Stimulated activated effector memory CD8-positive, alpha-beta T cell treated with anti-CD3 and anti-CD28 coated beads, Interleukin-12 subunit alpha, Interleukin-12 subunit beta, amount 100 ng/mL, for 72 hours (primary cell): ENCODE measurements at regions not wholly inside any gene's neighbourhood (a gene's known extent, or its start where the extent isn't known, plus 50 kb on each side); places are given as distances from the start of the nearest gene placed in this dataset.

Experiments used
- ATAC-seq: fragments of 150-1000 bp; cut with Tn5 transposase; 2 replicates; pipeline ENCODE4 v1.10.0; 2021
- DNase-seq, 2 donors: peaks; one replicate each; pipeline ENCODE4 v3.0.0; 2021 to 2022; ENCODE audit warnings: low spot score in 2 of 2
- H3K27ac Mint-ChIP-seq: one replicate; pipeline ENCODE4 v1.8.0; 2022; ENCODE audit warnings: mild to moderate bottlenecking, mixed read lengths
- H3K36me3 Mint-ChIP-seq: one replicate; pipeline ENCODE4 v1.8.0; 2022; ENCODE audit warnings: mild to moderate bottlenecking, mixed read lengths
- H3K4me1 Mint-ChIP-seq: one replicate; pipeline ENCODE4 v1.8.0; 2022; ENCODE audit warnings: mixed read lengths
- H3K4me3 Mint-ChIP-seq: one replicate; pipeline ENCODE4 v1.8.0; 2022; ENCODE audit warnings: mild to moderate bottlenecking, mixed read lengths
- H3K9me3 Mint-ChIP-seq: one replicate; pipeline ENCODE4 v1.8.0; 2022; ENCODE audit warnings: mixed read lengths

GRCh38 chr5:118556792-118557191 lies 431.6 kb downstream of the DTWD2 start:
- no peak overlapping the region for H3K4me3 Mint-ChIP-seq
- H3K36me3 Mint-ChIP-seq, result no peaks in the 10 kb centered on the region
- DNase-seq, result no peak
- H3K27ac Mint-ChIP-seq, result no peak overlapping the region
- H3K9me3 Mint-ChIP-seq, result no peaks in the 10 kb centered on the region
- no peaks in the 10 kb centered on the region for H3K4me1 Mint-ChIP-seq
- no peak for ATAC-seq

GRCh38 chr5:118555727-118556126 lies 432.6 kb downstream of the DTWD2 start:
- no peaks in the 10 kb centered on the region for H3K4me1 Mint-ChIP-seq
- no peaks in the 10 kb centered on the region for H3K36me3 Mint-ChIP-seq
- no peak for ATAC-seq
- H3K9me3 Mint-ChIP-seq, result no peaks in the 10 kb centered on the region
- no peak overlapping the region for H3K4me3 Mint-ChIP-seq
- no peak for DNase-seq
- H3K27ac Mint-ChIP-seq, result no peak overlapping the region

GRCh38 chr5:118554981-118555380 lies 433.4 kb downstream of the DTWD2 start:
- DNase-seq (no peak), ATAC-seq (no peak)
- Mint-ChIP-seq H3K4me1 (no peaks in the 10 kb centered on the region), H3K27ac (no peak overlapping the region), H3K36me3 (no peaks in the 10 kb centered on the region), H3K9me3 (no peaks in the 10 kb centered on the region), H3K4me3 (no peak overlapping the region)

GRCh38 chr5:118554241-118554640 lies 434.1 kb downstream of the DTWD2 start:
- no peaks in the 10 kb centered on the region for H3K36me3 Mint-ChIP-seq
- no peak for DNase-seq
- no peak overlapping the region for H3K27ac Mint-ChIP-seq
- H3K9me3 Mint-ChIP-seq, result no peaks in the 10 kb centered on the region
- H3K4me3 Mint-ChIP-seq, result no peak overlapping the region
- ATAC-seq, result no peak
- H3K4me1 Mint-ChIP-seq, result no peaks in the 10 kb centered on the region

- Mint-ChIP-seq H3K27ac (no peak overlapping the region), H3K36me3 (no peaks in the 10 kb centered on the region), H3K4me1 (no peaks in the 10 kb centered on the region), H3K9me3 (no peaks in the 10 kb centered on the region), H3K4me3 (no peak overlapping the region)
- DNase-seq (no peak), ATAC-seq (no peak)
These were observed 434.7 kb downstream of the DTWD2 start for GRCh38 chr5:118553662-118554061.

GRCh38 chr5:118552731-118553360 lies 435.5 kb downstream of the DTWD2 start:
- Mint-ChIP-seq H3K9me3 (no peaks in the 10 kb centered on the region), H3K27ac (no peak overlapping the region), H3K4me1 (no peaks in the 10 kb centered on the region), H3K36me3 (no peaks in the 10 kb centered on the region), H3K4me3 (no peak overlapping the region)
- no peak for ATAC-seq
- no peak for DNase-seq

GRCh38 chr5:118552146-118552545 lies 436.2 kb downstream of the DTWD2 start:
- Mint-ChIP-seq H3K36me3 (no peaks in the 10 kb centered on the region), H3K4me1 (no peaks in the 10 kb centered on the region), H3K9me3 (no peaks in the 10 kb centered on the region), H3K27ac (no peak overlapping the region), H3K4me3 (no peak overlapping the region)
- ATAC-seq, result no peak
- DNase-seq, result no peak

- H3K4me3 Mint-ChIP-seq, result no peak overlapping the region
- no peak for DNase-seq
- no peaks in the 10 kb centered on the region for H3K4me1 Mint-ChIP-seq
- no peak overlapping the region for H3K27ac Mint-ChIP-seq
- H3K9me3 Mint-ChIP-seq, result no peaks in the 10 kb centered on the region
- H3K36me3 Mint-ChIP-seq, result no peaks in the 10 kb centered on the region
- no peak for ATAC-seq
These were observed 436.6 kb downstream of the DTWD2 start for GRCh38 chr5:118551716-118552115.

- Mint-ChIP-seq H3K4me1 (no peaks in the 10 kb centered on the region), H3K4me3 (no peak overlapping the region), H3K36me3 (no peaks in the 10 kb centered on the region), H3K27ac (no peak overlapping the region), H3K9me3 (no peaks in the 10 kb centered on the region)
- DNase-seq (no peak), ATAC-seq (no peak)
These were observed 437.3 kb downstream of the DTWD2 start for GRCh38 chr5:118551031-118551430.

- Mint-ChIP-seq H3K9me3 (no peaks in the 10 kb centered on the region), H3K4me3 (no peak overlapping the region), H3K4me1 (no peaks in the 10 kb centered on the region), H3K27ac (no peak overlapping the region), H3K36me3 (no peaks in the 10 kb centered on the region)
- no peak for DNase-seq
- ATAC-seq, result no peak
These were observed 439.3 kb downstream of the DTWD2 start for GRCh38 chr5:118548761-118549720.

- no peak overlapping the region for H3K27ac Mint-ChIP-seq
- ATAC-seq, result peak; percentile 11
- DNase-seq, result no peak
- no peaks in the 10 kb centered on the region for H3K4me1 Mint-ChIP-seq
- no peaks in the 10 kb centered on the region for H3K36me3 Mint-ChIP-seq
- no peak overlapping the region for H3K4me3 Mint-ChIP-seq
- H3K9me3 Mint-ChIP-seq, result no peaks in the 10 kb centered on the region
These were observed 442.9 kb downstream of the DTWD2 start for GRCh38 chr5:118545470-118545869.

- H3K4me1 Mint-ChIP-seq, result no peaks in the 10 kb centered on the region
- no peaks in the 10 kb centered on the region for H3K9me3 Mint-ChIP-seq
- no peak for DNase-seq
- no peak overlapping the region for H3K4me3 Mint-ChIP-seq
- H3K27ac Mint-ChIP-seq, result no peak overlapping the region
- ATAC-seq, result peak; percentile 32
- no peaks in the 10 kb centered on the region for H3K36me3 Mint-ChIP-seq
These were observed 443.4 kb downstream of the DTWD2 start for GRCh38 chr5:118544887-118545449.

GRCh38 chr5:118533923-118534322 lies 454.4 kb downstream of the DTWD2 start:
- no peak for ATAC-seq

GRCh38 chr5:118533156-118533555 lies 455.2 kb downstream of the DTWD2 start:
- no peak for ATAC-seq
- H3K36me3 Mint-ChIP-seq, result no peaks in the 10 kb centered on the region

More at GRCh38 chr5:118533923-118534322, 454.4 kb downstream of the DTWD2 start:
- DNase-seq, result no peak
- Mint-ChIP-seq H3K4me3 (no peak overlapping the region), H3K36me3 (no peaks in the 10 kb centered on the region), H3K27ac (no peak overlapping the region), H3K9me3 (peaks cover 6% of the 10 kb centered on the region), H3K4me1 (no peaks in the 10 kb centered on the region)

GRCh38 chr5:118531276-118531675 lies 457.1 kb downstream of the DTWD2 start:
- DNase-seq (no peak), ATAC-seq (no peak)
- no peaks in the 10 kb centered on the region for H3K4me1 Mint-ChIP-seq
- no peak overlapping the region for H3K4me3 Mint-ChIP-seq
- H3K36me3 Mint-ChIP-seq, result no peaks in the 10 kb centered on the region
- H3K27ac Mint-ChIP-seq, result no peak overlapping the region
- H3K9me3 Mint-ChIP-seq, result peaks cover 4% of the 10 kb centered on the region

More at GRCh38 chr5:118533156-118533555, 455.2 kb downstream of the DTWD2 start:
- peaks cover 6% of the 10 kb centered on the region for H3K9me3 Mint-ChIP-seq
- no peaks in the 10 kb centered on the region for H3K4me1 Mint-ChIP-seq
- no peak for DNase-seq
- no peak overlapping the region for H3K4me3 Mint-ChIP-seq
- H3K27ac Mint-ChIP-seq, result no peak overlapping the region
